ENCODE measurements at regions not wholly inside any gene's neighbourhood (a gene's known extent, or its start where the extent isn't known, plus 50 kb on each side); places are given as distances from the start of the nearest gene placed in this dataset.

- Histone ChIP-seq H3K4me3 (IDR thresholded peaks at IDR 0.05; ENCODE audit: insufficient read depth, low read depth, low read length) (no peak overlapping the region), H3K9ac (no peak overlapping the region), H4K20me1 (ENCODE audit: insufficient read depth) (no peaks in the 10 kb centered on the region), H3K36me3 (ENCODE audit: insufficient read depth) (no peaks in the 10 kb centered on the region), H3K27ac (no peak overlapping the region), H3K27me3 (ENCODE audit: insufficient read depth, low read depth) (no peaks in the 10 kb centered on the region), H2AFZ (ENCODE audit: low read depth) (no peak overlapping the region), H3K4me1 (ENCODE audit: low read depth, poor library complexity, severe bottlenecking) (no peaks in the 10 kb centered on the region), H3K4me2 (no peak overlapping the region), H3K79me2 (ENCODE audit: insufficient read depth, low read depth) (no peaks in the 10 kb centered on the region)
- TF ChIP-seq, protein P1, sequence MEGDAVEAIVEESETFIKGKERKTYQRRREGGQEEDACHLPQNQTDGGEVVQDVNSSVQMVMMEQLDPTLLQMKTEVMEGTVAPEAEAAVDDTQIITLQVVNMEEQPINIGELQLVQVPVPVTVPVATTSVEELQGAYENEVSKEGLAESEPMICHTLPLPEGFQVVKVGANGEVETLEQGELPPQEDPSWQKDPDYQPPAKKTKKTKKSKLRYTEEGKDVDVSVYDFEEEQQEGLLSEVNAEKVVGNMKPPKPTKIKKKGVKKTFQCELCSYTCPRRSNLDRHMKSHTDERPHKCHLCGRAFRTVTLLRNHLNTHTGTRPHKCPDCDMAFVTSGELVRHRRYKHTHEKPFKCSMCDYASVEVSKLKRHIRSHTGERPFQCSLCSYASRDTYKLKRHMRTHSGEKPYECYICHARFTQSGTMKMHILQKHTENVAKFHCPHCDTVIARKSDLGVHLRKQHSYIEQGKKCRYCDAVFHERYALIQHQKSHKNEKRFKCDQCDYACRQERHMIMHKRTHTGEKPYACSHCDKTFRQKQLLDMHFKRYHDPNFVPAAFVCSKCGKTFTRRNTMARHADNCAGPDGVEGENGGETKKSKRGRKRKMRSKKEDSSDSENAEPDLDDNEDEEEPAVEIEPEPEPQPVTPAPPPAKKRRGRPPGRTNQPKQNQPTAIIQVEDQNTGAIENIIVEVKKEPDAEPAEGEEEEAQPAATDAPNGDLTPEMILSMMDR (conservative IDR thresholded peaks at IDR 0.05; ENCODE audit: low read depth, low read length) = no peak
These were observed 321.2 kb upstream of the COL8A1 start for GRCh38 chr3:99317201-99317600.

DNA sequence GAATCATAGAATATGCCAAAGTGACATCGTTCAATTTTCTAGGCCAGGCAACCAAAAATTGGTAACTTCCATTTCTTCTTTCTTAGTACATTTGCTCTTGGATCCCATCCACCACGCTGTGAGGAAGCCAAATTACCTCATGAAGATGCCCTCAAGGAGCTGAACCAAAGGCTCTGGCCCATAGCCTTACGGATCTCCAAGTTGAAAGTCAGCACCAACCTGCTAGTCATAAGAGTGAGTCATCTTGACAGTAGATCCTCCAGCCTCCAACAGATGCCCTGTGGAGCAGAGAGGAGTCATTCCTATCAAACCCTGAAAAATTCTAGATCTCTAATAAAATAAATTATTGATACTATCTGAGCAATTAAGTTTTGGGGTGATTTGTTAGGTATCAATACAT, 322.5 kb upstream of the COL8A1 start:
- Histone ChIP-seq H2AFZ (ENCODE audit: low read depth) (no peak overlapping the region), H3K4me3 (IDR thresholded peaks at IDR 0.05; ENCODE audit: insufficient read depth, low read depth, low read length) (no peak overlapping the region), H3K9ac (no peak overlapping the region), H3K27me3 (ENCODE audit: insufficient read depth, low read depth) (no peaks in the 10 kb centered on the region), H3K4me1 (ENCODE audit: low read depth, poor library complexity, severe bottlenecking) (no peaks in the 10 kb centered on the region), H3K4me2 (no peak overlapping the region), H3K79me2 (ENCODE audit: insufficient read depth, low read depth) (no peaks in the 10 kb centered on the region), H3K36me3 (ENCODE audit: insufficient read depth) (no peaks in the 10 kb centered on the region), H4K20me1 (ENCODE audit: insufficient read depth) (no peaks in the 10 kb centered on the region), H3K27ac (no peak overlapping the region)
- TF ChIP-seq, protein P1 (conservative IDR thresholded peaks at IDR 0.05; ENCODE audit: low read depth, low read length) = no peak

- Histone ChIP-seq H3K9ac (no peak overlapping the region), H2AFZ (ENCODE audit: low read depth) (no peak overlapping the region), H3K4me1 (ENCODE audit: low read depth, poor library complexity, severe bottlenecking) (no peaks in the 10 kb centered on the region), H3K36me3 (ENCODE audit: insufficient read depth) (no peaks in the 10 kb centered on the region), H3K4me3 (IDR thresholded peaks at IDR 0.05; ENCODE audit: insufficient read depth, low read depth, low read length) (no peak overlapping the region), H3K79me2 (ENCODE audit: insufficient read depth, low read depth) (no peaks in the 10 kb centered on the region), H3K4me2 (no peak overlapping the region), H4K20me1 (ENCODE audit: insufficient read depth) (no peaks in the 10 kb centered on the region), H3K27me3 (ENCODE audit: insufficient read depth, low read depth) (no peaks in the 10 kb centered on the region), H3K27ac (no peak overlapping the region)
- TF ChIP-seq, protein P1 (conservative IDR thresholded peaks at IDR 0.05; ENCODE audit: low read depth, low read length) = no peak
These were observed 324.9 kb upstream of the COL8A1 start for GRCh38 chr3:99313485-99313884.

GRCh38 chr3:99298661-99299060, 339.7 kb upstream of the COL8A1 start:
- H2AFZ ChIP-seq (ENCODE audit: low read depth) = no peak overlapping the region
- H3K9ac ChIP-seq = no peak overlapping the region
- peaks cover 13% of the 10 kb centered on the region for H3K4me1 ChIP-seq (ENCODE audit: low read depth, poor library complexity, severe bottlenecking)
- no peaks in the 10 kb centered on the region for H3K36me3 ChIP-seq (ENCODE audit: insufficient read depth)
- H3K4me3 ChIP-seq (IDR thresholded peaks at IDR 0.05; ENCODE audit: insufficient read depth, low read depth, low read length) = no peak overlapping the region
- H3K4me2 ChIP-seq = no peak overlapping the region
- H3K27ac ChIP-seq = no peak overlapping the region
- H4K20me1 ChIP-seq (ENCODE audit: insufficient read depth) = no peaks in the 10 kb centered on the region
- TF ChIP-seq, protein P1 (conservative IDR thresholded peaks at IDR 0.05; ENCODE audit: low read depth, low read length) = no peak
- no peaks in the 10 kb centered on the region for H3K79me2 ChIP-seq (ENCODE audit: insufficient read depth, low read depth)
- H3K27me3 ChIP-seq (ENCODE audit: insufficient read depth, low read depth) = no peaks in the 10 kb centered on the region
